GM12878 (cell line): ENCODE measurements at regions not wholly inside any gene's neighbourhood (a gene's known extent, or its start where the extent isn't known, plus 50 kb on each side); places are given as distances from the start of the nearest gene placed in this dataset.

Experiments used
- ATAC-seq: fragments of 200-7000 bp; cut with Tn5 transposase; 3 replicates; pipeline ENCODE4 v1.9.1; 2020; ENCODE audit warnings: mild to moderate bottlenecking, moderate library complexity
- BruUV-seq: library from RNA; stranded (reverse); fragments of 400-500 nt; replicated peaks from 2 replicates; lab custom pipeline; 2021; lab: Mats Ljungman, UMichigan
- CTCF ChIA-PET: fragments of 300-600 bp; sonication (Branson Sonifier 250); formaldehyde crosslinking; extraction: SDS; loops from one replicate; lab custom pipeline; 2021; ENCODE audit warnings: inconsistent platforms; lab: Yijun Ruan, JAX
- POLR2A ChIA-PET: fragments of 350-600 bp; formaldehyde crosslinking; extraction: SDS; loops from one replicate; lab custom pipeline; 2021; ENCODE audit warnings: inconsistent platforms; lab: Charles Lee
- RAD21 ChIA-PET: fragments of 300-600 bp; sonication (Branson Sonifier 250); formaldehyde crosslinking; loops from one replicate; lab custom pipeline; 2023; ENCODE audit warnings: antibody characterized with exemption; ENCODE audit not compliant: unreplicated experiment; lab: Charles Lee
- SMC1A ChIA-PET: fragments of 300-600 bp; sonication (Branson Sonifier 250); formaldehyde crosslinking; loops from one replicate; lab custom pipeline; 2023; ENCODE audit not compliant: unreplicated experiment, uncharacterized antibody; lab: Charles Lee
- DNase-seq: peaks from one replicate; pipeline ENCODE4 v3.0.0-alpha.2; 2011; ENCODE audit warnings: low read depth, low spot score
- FAIRE-seq: peaks from 3 replicates; lab custom pipeline; 2011; peaks lifted over from hg19 to GRCh38; lab: Jason Lieb, UNC
- H2AFZ ChIP-seq: 2 replicates; pipeline ENCODE4 v1.6.0; 2011; ENCODE audit warnings: low read depth, low read length, control low read depth; ENCODE audit not compliant: control insufficient read depth
- H3K27ac ChIP-seq: 2 replicates; pipeline ENCODE4 v1.5.1; 2011; ENCODE audit warnings: control low read depth; ENCODE audit not compliant: control insufficient read depth, insufficient read depth
- H3K27me3 ChIP-seq, 2 experiments: replicated peaks in 1 of 2; 2 replicates each; pipeline versions ENCODE4 v1.6.0 to v1.6.1; 2011; ENCODE audit warnings: low read length in 1 of 2; ENCODE audit not compliant: control insufficient read depth in 2 of 2, insufficient read depth in 2 of 2
- H3K36me3 ChIP-seq, 2 experiments: 2 replicates each; pipeline ENCODE4 v1.5.1; 2011; ENCODE audit warnings: low read length in 1 of 2; ENCODE audit not compliant: control insufficient read depth in 2 of 2, insufficient read depth in 2 of 2
- H3K4me1 ChIP-seq: 2 replicates; pipeline ENCODE4 v1.6.1; 2011; ENCODE audit warnings: mild to moderate bottlenecking, low read length, moderate library complexity, mixed read lengths; ENCODE audit not compliant: control insufficient read depth, insufficient read depth
- H3K4me2 ChIP-seq: 2 replicates; pipeline ENCODE4 v1.6.0; 2011; ENCODE audit warnings: control low read depth; ENCODE audit not compliant: control insufficient read depth, insufficient read depth
- H3K4me3 ChIP-seq: fragments of 200-600 bp; sonication (generic); 2 replicates; pipeline ENCODE4 v1.5.1; 2016
- H3K79me2 ChIP-seq: 2 replicates; pipeline ENCODE4 v1.6.0; 2011; ENCODE audit warnings: low read length; ENCODE audit not compliant: control insufficient read depth, insufficient read depth
- H3K9ac ChIP-seq: 2 replicates; pipeline ENCODE4 v1.8.0; 2011; ENCODE audit warnings: low read length, control low read depth, mixed read lengths; ENCODE audit not compliant: control insufficient read depth, insufficient read depth
- H3K9me3 ChIP-seq: replicated peaks from 3 replicates; pipeline ENCODE4 v1.5.1; 2011; ENCODE audit warnings: mild to moderate bottlenecking, low read length; ENCODE audit not compliant: control insufficient read depth, insufficient read depth
- H4K20me1 ChIP-seq: 2 replicates; pipeline ENCODE4 v1.6.0; 2011; ENCODE audit not compliant: control insufficient read depth, insufficient read depth
- BCL3 ChIP-seq: IDR thresholded peaks from 2 replicates; pipeline ENCODE4 v1.6.1; 2011; ENCODE audit warnings: borderline replicate concordance, low read depth, mild to moderate bottlenecking, moderate library complexity, low read length; ENCODE audit not compliant: insufficient read depth, poor library complexity, severe bottlenecking
- CEBPB ChIP-seq, 2 experiments: fragments of 150-350 bp in 1 of 2; IDR thresholded peaks; 2 replicates each; pipeline ENCODE4 v1.6.1; 2012 to 2014; ENCODE audit warnings: low read depth in 2 of 2, low read length in 2 of 2, borderline replicate concordance in 1 of 2, inconsistent platforms in 1 of 2
- CUX1 ChIP-seq: IDR thresholded peaks from 2 replicates; pipeline ENCODE4 v1.6.1; 2012; ENCODE audit warnings: improper control_type of control experiment, low read depth, low read length; ENCODE audit not compliant: insufficient replicate concordance
- FOXK2 ChIP-seq: fragments of 450-650 bp; IDR thresholded peaks from 2 replicates; pipeline ENCODE4 v1.6.1; 2017; ENCODE audit warnings: mild to moderate bottlenecking, moderate library complexity
- MTA2 ChIP-seq: fragments of 450-650 bp; IDR thresholded peaks from 2 replicates; pipeline ENCODE4 v1.6.1; 2016; ENCODE audit warnings: low read depth, mild to moderate bottlenecking, moderate library complexity
- WGBS: methylation state at CpG from one replicate; pipeline ENCODE4 v1.1.6; 2016; ENCODE audit warnings: low lambda C conversion rate; ENCODE audit not compliant: insufficient replicate concordance, insufficient coverage; ENCODE audit errors: missing lambda C conversion rate; 5-methylcytosine and 5-hydroxymethylcytosine counted together
- in situ Hi-C: fragments of 300-500 bp; cut with MboI; formaldehyde crosslinking; loops from 9 replicates; pipeline ENCODE4 v1.14.3; 2018; ENCODE audit warnings: mixed read lengths
- intact Hi-C: fragments of 100-400 bp; cut with micrococcal nuclease; formaldehyde crosslinking; loops from one replicate; pipeline ENCODE4 v1.14.2; 2022; ENCODE audit not compliant: unreplicated experiment
- TF ChIP-seq, protein P1 (sequence below): fragments of 450-650 bp; IDR thresholded peaks from 2 replicates; pipeline ENCODE4 v1.6.1; 2017; ENCODE audit warnings: antibody characterized with exemption, mild to moderate bottlenecking, moderate library complexity

DNA sequence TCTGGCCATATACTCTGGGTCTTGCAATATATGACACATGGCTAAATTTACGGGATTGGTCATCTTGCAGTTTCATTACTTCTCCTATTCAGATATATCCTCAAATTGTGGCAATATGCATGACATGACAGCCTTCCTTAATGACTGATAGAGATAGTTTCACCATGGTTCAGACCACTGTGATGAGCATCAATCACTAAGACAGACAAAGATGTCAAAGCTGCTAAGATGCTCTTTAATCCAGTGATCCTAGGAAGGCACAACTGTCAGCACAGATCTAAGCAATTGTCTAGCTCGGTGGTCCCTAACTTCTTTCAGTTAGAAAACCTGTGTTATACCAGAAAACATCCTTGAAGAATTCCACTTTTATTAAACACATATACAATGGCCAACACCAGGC lies 70.9 kb upstream of the ADGRL2 start (continued):
- TF ChIP-seq BCL3 = no peak

- no TSS peak for BruUV-seq
- intact Hi-C loops = no loop called here
Measured at GRCh38 chr1:81729239-81729638, 71.5 kb upstream of the ADGRL2 start.

GRCh38 chr1:81725823-81726222 lies 74.9 kb upstream of the ADGRL2 start:
- H2AFZ ChIP-seq = no peak overlapping the region
- no peak overlapping the region for H3K9ac ChIP-seq
- FAIRE-seq = no peak
- no peak overlapping the region for H3K4me2 ChIP-seq
- H3K36me3 ChIP-seq = no peaks in the 10 kb centered on the region
- no peaks in the 10 kb centered on the region for H3K4me1 ChIP-seq
- ChIA-PET CTCF (no interaction called here), POLR2A (no interaction called here), SMC1A (interaction anchor here (1.5 kb wide), 1 partner anchor 10 kb away, joined by 7 read pairs; no protein-coding TSS in a partner anchor), RAD21 (no interaction called here)
- ATAC-seq = no peak; the same call in 2 of the 3 replicates
- no peak overlapping the region for H3K4me3 ChIP-seq
- no peaks in the 10 kb centered on the region for H3K27me3 ChIP-seq
- no peak overlapping the region for H3K27ac ChIP-seq
- intact Hi-C loops = no loop called here
- no peaks in the 10 kb centered on the region for H3K79me2 ChIP-seq
- in situ Hi-C loops = no loop called here
- no peak for DNase-seq
- H3K9me3 ChIP-seq = no peaks in the 10 kb centered on the region
- 57% methylated on average over 8 of the region's 8 CpGs for WGBS
- no peaks in the 10 kb centered on the region for H4K20me1 ChIP-seq
- BruUV-seq = no TSS peak
- no peak for TF ChIP-seq FOXK2
- TF ChIP-seq, protein P1, sequence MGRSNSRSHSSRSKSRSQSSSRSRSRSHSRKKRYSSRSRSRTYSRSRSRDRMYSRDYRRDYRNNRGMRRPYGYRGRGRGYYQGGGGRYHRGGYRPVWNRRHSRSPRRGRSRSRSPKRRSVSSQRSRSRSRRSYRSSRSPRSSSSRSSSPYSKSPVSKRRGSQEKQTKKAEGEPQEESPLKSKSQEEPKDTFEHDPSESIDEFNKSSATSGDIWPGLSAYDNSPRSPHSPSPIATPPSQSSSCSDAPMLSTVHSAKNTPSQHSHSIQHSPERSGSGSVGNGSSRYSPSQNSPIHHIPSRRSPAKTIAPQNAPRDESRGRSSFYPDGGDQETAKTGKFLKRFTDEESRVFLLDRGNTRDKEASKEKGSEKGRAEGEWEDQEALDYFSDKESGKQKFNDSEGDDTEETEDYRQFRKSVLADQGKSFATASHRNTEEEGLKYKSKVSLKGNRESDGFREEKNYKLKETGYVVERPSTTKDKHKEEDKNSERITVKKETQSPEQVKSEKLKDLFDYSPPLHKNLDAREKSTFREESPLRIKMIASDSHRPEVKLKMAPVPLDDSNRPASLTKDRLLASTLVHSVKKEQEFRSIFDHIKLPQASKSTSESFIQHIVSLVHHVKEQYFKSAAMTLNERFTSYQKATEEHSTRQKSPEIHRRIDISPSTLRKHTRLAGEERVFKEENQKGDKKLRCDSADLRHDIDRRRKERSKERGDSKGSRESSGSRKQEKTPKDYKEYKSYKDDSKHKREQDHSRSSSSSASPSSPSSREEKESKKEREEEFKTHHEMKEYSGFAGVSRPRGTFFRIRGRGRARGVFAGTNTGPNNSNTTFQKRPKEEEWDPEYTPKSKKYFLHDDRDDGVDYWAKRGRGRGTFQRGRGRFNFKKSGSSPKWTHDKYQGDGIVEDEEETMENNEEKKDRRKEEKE = no peak
- TF ChIP-seq CEBPB (IDR thresholded peaks at IDR 0.05; ENCODE audit: borderline replicate concordance in 1 of 2, low read depth in 2 of 2, low read length in 2 of 2) = no peak
- TF ChIP-seq CUX1 = no peak

More at GRCh38 chr1:81729239-81729638, 71.5 kb upstream of the ADGRL2 start:
- ChIA-PET SMC1A (no interaction called here), POLR2A (no interaction called here), CTCF (interaction anchor here (1.0 to 1.5 kb wide), 2 partner anchors 11 to 31 kb away, joined by 3 read pairs; no protein-coding TSS in a partner anchor), RAD21 (no interaction called here)
- no peaks in the 10 kb centered on the region for H3K9me3 ChIP-seq
- H3K36me3 ChIP-seq = no peaks in the 10 kb centered on the region
- ATAC-seq (no peak), DNase-seq (no peak), FAIRE-seq (no peak)
- no peak for TF ChIP-seq MTA2
- H3K4me2 ChIP-seq = no peak overlapping the region
- H3K4me3 ChIP-seq = no peak overlapping the region
- H4K20me1 ChIP-seq = no peaks in the 10 kb centered on the region
- no peaks in the 10 kb centered on the region for H3K4me1 ChIP-seq
- H3K9ac ChIP-seq = no peak overlapping the region
- no peaks in the 10 kb centered on the region for H3K27me3 ChIP-seq
- in situ Hi-C loops = no loop called here
- H3K79me2 ChIP-seq = no peaks in the 10 kb centered on the region
- no peak overlapping the region for H2AFZ ChIP-seq
- H3K27ac ChIP-seq = no peak overlapping the region
